HL-60/S4 treated with phorbol 12-myristate 13-acetate at 8.2 ng/mL for 4 days and 3 days (cell line): ENCODE measurements at regions not wholly inside any gene's neighbourhood (a gene's known extent, or its start where the extent isn't known, plus 50 kb on each side); places are given as distances from the start of the nearest gene placed in this dataset.

ENCODE experiments used
- in situ Hi-C: fragments of 300-500 bp; cut with MboI; formaldehyde crosslinking; loops from 2 replicates; pipeline ENCODE4 v1.15.0; 2022; ENCODE audit warnings: low sequenced_read_pairs

DNA sequence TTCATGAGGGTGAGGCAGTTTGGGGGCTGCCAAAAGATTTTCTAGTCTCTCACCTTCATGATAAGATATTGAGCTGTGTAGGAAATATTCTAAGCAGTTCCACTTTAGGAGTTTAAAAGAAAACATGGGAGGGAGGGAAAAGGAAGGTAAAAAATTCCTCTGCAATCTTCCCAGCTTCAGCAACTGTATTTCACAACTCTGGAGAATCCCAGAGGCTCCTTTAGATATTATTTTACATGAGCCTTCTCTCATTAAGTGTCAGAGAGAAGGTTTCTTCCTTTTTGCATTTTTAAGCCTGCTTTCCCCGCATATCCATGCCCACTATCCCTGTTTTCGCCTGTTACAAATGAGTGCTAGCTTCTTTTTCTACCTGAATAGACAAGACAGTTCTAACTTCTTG is 289.4 kb downstream of the CHRM3 start:
- in situ Hi-C loops: no loop called here

DNA sequence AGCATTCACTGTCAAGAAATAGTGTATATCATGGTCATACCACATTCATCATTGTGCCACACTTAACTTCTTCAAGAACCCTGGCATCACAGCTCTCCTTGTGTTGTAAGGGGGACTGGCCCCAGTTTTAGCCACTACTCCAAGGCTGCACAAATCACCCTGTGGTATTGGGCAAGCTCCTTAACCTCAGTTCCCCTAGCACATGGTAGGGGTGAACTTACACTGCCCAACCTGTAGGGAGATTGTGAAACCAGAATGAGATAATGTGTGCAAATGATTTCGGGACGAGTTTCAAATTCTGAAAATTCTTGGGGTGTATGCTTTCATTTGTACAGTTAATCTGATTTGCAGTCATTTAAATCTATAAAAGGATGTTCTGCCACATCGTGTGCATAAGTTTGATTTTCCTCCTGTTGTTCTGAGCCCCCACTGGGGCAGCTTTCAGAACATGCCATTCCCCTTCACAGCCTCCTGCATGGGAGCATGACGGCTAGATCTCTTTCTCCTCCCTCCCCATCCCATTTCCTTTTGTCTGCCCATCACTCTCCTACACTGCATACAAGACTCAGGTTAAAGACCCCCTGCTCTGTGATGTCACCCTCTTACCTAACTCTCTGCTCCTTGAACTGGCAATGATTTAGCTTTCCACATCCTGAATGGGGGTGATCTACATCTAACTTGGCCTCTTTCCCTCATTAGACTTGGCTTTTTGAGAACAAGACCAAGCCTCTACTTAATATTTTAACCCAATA is 290.3 kb downstream of the CHRM3 start:
- in situ Hi-C loops: no loop called here

DNA sequence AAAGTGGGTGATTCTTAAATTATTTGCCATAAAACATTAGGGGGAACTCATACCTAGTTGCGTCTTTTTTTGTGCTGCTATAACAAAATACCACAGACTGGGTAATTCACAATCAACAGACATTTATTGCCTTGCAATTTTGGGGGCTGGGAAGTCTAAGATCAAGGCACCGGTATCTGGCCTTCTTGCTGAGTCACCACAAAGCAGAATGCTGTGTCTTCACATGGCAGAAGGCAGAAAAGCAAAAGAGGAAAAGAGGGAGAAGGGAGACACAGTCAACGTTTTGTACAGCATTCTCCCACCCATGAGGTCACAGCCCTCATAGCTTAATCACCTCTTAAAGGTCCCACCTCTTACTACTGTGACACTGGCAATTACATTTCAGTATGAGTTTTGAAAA is 291.0 kb downstream of the CHRM3 start:
- in situ Hi-C loops: no loop called here

DNA sequence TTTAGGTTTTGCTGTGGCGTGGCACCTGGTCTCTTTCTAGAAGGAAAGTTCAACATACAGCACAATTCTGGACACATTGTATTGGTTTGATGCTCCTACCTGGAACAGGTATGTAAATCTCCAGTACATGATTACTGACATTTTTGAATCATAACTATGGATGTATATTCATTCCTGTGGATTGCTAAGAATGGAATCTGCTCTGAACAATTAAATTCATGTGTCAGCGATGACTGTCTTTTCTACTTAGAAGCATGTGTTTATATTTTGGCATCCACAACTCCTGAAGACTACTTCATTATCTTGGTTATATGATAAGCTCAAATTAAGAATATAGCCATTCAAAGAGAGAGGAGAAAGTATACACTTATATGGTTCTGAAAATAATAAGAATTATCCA is 291.8 kb downstream of the CHRM3 start:
- in situ Hi-C loops: no loop called here

DNA sequence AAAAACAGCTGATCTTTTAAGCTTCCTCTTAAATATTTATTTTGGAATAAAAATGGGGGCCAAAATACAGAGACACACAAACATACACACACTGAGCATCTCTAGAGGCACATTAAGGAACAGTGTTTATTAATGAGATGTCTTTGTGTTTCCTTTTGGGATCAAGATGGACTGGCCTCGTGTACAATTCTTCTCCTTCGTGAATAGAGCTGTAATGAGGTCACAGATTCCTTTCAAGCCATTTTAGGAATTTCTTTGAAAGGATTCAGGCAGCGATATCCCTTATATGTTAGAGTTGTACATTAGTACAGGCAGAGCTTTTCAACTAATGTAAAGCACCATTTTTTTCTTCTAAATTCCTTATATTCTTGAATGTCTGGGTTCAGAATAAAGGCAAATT is 295.7 kb downstream of the CHRM3 start:
- in situ Hi-C loops: no loop called here

DNA sequence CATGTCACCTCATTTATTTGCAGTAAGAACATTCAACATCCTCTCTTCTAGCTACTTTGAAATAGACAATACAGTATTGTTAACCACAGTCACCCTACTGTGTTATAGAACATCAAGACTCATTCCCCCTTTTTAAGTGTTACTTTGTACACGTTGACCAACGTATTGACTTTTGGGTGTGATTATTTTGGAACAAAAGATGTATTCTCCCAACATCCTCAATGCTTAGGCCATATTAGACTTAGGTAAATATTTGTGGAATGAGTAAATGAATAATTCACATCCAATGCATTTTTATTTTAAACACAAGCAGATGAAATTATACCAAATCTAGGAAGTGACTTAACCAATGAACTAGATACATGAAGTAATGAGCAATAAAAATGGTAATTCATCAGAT is 296.6 kb downstream of the CHRM3 start:
- in situ Hi-C loops: no loop called here

DNA sequence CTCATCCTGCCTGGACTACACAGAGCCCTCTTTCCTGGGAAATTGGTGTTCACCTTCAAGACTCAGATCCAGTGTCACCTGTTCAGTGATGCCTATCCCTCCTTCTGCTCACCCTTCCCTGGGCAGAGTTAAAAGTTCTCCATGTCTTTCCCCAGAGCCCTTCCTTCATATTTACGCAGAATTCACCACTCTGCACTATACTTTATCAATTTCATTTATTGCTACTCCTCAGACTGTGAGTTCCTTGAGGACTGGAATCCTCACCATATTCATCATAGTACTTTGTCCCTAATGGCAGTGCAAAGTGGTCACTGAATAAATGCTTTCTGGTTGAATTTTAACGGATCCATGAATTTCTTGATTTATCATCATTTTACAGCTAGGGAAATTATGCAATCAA is 300.0 kb downstream of the CHRM3 start:
- in situ Hi-C loops: no loop called here

DNA sequence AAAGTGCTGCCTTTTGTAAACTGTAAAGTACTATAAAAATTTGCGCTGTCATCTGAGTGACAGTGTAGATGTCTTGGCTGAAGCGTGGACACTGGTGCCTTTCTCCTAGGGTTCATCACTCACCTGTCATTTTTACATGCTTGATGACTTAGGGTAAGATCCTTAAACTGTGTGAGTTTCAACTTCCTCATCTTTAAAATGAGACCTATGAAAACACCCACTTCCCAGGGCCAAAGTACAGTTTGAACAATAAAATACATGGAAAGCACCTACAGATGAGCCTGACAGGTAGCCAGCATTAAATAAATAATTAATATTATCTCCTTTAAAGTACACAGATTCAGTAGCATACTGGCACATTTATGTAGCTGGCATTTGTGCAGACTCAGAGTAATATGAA is 309.9 kb downstream of the CHRM3 start:
- in situ Hi-C loops: no loop called here

DNA sequence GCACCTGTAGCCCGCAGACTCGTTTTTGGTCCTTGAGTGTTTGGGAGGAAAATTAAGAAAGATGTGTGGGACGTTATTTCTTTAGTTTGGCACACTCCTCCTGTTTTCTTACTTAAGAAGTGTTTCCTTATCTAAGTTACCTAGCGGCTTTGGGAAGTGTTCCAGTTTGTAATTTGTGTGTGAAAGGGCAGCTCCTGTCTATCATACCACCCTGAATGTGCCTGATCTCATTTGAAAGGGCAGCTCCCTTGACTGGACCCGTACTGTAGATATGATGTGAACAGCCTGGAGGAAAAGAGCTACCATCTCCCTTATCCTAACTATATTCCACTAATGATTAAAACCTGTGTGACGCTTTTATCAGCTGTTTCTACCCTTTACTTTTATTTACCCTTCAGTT is 314.3 kb downstream of the CHRM3 start:
- in situ Hi-C loops: no loop called here

DNA sequence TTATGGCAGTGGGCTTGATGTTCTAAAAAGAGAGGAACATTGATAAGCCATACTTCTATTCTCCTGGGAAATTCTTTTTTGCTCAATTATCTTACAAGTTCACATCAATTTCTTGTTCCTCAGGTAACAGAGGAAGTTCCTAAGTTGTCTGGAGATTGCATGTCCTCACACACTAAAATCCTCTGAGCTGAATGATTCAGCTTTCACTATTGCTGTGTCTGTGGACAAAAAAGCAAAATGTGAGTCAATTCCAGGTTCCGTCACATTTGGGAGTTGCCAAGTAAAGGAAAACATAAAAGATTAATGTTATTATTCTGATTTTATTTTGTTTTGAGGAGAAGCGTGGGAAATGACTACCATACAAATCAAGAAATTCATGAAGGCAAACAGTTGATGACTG is 316.7 kb downstream of the CHRM3 start:
- in situ Hi-C loops: no loop called here

DNA sequence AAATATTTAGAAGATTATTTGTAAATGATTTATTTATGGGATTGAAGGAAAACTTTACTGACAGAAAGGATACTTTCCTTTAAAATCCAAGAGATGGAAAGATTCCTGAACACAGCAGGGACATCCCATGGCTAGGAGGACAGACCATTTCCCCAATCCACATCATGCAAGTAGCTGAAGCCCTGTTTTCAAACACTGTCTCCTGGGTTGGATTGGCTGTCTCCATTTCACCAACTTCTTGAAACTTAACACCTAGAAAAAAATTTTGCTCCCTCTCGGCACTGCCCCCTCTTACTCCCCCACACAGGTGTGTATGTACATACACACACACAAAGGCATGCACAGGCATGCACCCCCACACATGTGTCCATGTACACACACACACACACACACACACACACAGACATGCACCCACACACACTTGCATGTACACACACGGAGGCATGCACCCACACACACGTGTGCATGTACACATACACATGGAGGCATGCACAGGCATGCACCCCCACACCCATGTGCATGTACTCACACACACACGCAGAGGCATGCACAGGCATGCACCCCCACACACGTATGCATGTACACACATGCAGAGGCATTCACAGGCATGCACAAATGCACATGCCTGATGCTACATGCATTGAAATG is 320.0 kb downstream of the CHRM3 start:
- in situ Hi-C loops: no loop called here

DNA sequence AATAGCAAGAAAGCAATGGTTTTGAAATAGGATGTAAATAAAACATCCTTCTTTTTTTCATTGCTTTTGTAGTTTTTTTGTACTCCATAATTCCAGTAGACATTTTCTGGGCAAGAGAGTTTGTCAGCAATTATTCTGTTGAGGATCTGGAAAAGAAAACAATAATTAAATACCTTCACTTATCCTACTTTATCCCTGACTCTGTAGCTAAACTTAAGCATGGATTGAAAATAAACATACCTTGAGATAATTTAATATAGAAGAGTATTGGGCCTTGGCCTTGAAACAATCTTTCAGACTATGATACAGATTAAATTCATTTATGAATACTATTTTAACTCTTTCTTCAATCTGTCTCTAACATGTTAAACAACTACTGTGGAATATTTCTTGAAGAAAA is 321.2 kb downstream of the CHRM3 start:
- in situ Hi-C loops: no loop called here

DNA sequence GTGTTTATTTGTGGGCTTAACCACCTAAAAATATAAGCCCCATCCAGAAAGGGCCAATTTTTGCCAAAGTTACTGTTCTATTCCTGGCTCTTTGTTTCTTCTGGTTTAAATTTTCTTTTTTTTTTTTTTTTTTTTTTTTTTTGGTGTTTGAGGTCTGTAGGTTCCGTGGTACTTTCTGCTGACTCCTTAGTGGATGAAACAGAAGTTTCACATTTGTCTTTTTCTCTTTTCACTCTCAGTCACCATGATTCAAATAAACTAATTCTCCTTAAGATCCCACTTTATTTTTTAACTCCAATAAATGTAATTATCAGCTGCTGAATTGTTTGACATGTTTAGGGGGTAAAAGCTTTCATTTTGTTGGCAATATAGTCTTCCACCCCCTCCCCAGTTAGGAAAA is 322.3 kb downstream of the CHRM3 start:
- in situ Hi-C loops: no loop called here

DNA sequence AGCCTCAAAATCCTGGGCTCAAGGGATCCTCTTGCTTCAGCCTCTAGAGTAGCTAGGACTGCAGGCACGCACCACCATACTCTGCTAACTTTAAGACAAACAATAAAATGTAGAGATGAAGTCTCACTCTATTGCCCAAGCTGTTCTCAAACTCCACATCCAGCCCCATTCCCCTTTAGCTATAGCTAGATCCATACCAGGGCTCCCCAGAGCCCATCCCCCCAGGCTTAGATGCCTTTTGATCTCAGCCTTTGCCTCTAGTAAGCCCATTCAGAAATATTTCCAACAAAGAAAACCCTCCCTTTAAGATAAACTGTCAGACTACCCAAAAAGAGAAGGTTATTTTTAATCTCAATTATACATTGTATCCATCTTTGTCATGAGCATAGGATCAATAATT is 325.4 kb downstream of the CHRM3 start:
- in situ Hi-C loops: no loop called here

DNA sequence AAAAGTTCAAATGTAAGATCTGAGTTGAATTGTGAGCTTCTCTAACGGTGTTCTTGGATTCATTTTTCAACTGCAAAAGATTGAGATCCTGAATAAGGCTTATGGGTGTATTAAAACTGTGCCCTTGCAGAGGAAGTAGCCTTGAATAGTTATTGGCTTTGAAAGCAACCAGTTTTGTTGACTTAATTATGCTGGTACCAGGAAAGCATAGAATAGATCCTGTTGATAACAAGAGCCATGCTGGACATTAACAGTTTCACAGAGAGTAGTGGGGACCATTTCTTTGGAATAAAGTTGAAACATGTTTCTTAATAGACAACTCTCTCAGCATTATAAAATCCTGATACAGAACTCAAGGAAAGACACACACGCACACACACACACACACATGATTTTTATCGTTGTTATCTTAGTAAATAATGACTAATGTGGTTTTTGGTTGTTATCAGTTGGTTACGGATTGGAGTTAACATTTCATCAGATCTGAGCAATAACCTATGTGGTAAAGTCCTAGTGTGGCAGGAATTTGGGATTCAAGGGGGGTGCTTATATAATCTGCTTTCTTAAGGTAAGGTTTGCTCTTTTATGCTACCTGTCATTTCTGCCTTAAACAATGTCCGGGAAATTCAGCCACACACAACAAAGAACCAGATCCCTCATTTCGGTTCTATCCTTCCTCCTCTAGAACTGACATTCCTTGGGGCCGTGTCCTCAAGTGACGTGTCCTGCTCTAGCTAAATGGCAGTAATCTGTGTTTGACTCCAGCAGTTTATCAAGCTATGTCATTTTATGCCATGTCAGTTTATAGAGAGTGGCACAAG is 330.9 kb downstream of the CHRM3 start:
- in situ Hi-C loops: no loop called here

DNA sequence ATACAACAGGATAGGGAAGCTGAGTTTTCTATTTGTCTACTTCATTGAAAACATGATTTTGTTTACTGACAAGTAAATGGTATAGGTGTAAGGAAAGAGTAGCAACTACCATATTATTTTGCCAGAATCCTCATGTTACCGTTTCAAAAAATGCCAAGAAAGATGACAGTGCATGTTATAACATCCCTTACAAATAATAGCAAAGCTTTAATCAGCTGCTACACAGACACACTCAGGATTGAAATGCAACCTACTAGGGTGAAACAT is 331.5 kb downstream of the CHRM3 start:
- in situ Hi-C loops: no loop called here

DNA sequence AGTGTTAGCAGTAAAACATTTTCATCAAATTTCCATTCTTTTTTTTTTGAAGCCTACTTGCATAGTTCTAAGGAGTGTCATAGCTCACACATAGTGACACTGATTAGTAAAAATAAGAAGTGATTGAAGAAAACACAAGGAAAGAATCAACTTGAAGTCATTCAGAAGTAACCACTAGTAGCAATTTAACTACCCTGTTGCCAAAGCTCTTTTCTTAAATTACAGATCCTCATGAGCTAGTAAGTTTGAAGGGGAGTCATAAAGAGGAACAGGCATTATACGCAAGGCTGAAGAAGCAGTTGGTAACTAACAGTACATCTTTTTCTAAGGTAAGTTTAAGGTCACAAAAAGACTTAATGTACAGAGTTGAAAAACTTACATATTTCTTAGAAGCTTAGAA is 332.2 kb downstream of the CHRM3 start:
- in situ Hi-C loops: no loop called here

DNA sequence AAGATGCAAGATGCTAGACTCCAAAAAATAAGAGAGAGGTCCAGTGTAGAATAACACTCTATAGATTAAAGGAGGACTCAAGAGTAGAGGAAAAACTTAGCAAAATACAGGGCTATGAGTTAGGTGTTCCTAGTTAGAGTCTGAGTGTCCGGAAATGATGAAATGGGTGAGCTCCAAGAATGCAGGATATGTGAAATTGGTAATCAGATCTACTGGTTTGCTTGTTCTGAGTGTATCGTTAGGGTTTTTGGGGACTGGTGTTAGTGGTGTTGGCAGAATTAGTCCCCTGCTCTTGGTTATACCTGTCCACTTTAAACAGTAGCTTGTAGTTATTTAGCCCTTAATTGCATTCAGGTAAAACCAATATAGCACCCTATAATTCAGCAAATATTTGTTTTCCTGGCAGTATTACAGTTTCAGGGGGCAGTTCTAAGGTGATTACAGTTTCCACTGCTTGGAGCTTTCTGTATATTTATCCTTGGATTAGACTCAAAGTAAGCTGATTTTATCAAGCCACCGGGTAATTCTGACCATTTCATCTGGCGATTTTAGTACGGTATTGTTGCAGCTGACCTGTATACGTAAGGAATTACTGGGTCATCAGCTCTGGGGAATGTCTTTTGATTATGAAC is 332.7 kb downstream of the CHRM3 start:
- in situ Hi-C loops: no loop called here

DNA sequence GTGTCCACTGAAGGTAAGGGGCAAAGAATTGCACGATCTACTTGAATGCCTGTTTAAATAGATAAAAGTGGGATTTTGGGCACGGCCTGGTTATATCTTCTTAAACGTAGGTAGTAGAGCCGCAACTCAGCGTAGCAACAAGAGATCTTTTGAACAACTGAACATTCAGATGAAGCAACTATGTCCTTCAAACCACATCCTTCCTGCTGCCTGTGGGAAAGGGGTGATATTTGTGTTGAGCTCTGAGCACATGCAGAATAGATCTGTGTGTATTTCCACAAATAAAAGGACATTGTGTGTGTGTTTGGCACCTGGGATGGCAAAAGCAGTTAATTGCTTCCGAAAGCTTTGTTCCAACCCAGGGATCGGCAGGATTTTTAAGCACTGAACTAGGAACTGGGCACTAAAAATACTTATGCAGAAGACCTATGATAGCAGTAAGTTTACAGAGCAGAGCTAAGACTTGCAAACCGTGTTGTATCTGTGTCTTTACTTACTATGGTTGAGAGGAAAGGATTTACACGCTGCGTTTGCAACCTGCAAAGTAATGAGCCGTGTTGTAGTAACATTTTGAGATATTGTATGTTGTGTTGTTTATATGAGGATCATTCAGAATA is 333.4 kb downstream of the CHRM3 start:
- in situ Hi-C loops: no loop called here

DNA sequence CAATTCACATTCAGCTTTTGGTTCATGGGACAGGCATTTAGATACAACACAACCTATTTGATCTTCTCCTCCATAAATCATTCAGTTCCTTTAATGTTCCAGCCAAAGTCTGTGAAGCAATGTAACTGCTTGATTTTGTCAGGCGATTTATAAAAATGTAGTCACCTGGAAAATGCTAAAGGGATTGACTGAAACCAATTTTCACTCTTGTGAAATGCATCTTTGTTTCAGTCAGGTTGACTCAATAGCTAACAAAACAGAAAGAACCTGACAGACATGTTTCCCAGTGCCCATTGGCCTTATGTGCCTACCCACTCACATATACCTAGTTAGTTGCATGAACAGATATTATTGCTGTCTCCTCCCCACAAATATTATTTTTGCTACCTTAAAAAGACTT is 335.7 kb downstream of the CHRM3 start:
- in situ Hi-C loops: no loop called here

DNA sequence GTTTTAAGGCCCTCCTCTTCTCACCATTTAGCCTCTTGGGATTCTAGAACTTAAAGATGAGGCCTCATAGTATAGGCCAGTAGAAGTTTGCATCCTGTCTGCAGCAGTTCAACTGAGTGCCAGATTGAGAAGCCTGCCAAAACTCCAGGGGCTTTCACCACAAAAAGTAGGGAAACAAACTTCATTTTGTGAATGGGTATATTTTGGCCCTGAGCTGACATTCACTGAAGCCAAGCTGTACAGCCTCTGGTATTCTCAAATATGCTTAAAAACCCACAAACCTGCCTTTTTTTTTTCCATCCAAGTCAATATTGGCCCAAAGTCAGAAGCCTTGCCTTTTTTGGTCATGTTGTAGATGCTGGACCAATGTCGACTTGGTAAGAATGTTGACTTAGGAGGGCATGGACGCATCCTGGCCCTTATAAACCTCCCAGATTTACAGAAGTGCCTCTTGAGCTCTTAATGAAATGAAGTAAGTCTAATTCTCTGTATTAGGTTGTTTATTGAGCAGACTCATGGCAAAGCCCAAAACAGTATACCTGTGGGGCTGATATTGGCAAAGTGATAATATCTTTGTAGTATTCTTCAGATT is 337.5 kb downstream of the CHRM3 start:
- in situ Hi-C loops: no loop called here
